DMS 273 (cell line): ENCODE measurements at regions not wholly inside any gene's neighbourhood (a gene's known extent, or its start where the extent isn't known, plus 50 kb on each side); places are given as distances from the start of the nearest gene placed in this dataset.
A peak's percentile ranks its signal among the peaks of the same experiment; 100 is the strongest.

Experiments used
- DNase-seq: peaks from one replicate; lab custom pipeline; 2025; ENCODE audit not compliant: unreplicated experiment; lab: John Stamatoyannopoulos, UW

- DNase-seq = no peak
Observed at GRCh38 chrX:126395909-126396308, 156.7 kb downstream of the DCAF12L1 start.

GRCh38 chrX:126394681-126395080 is 157.9 kb downstream of the DCAF12L1 start:
- DNase-seq = no peak

- no peak for DNase-seq
Observed at GRCh38 chrX:126393284-126393683, 159.3 kb downstream of the DCAF12L1 start.

- DNase-seq = no peak
Observed at GRCh38 chrX:126376465-126376864, 176.1 kb downstream of the DCAF12L1 start.

- DNase-seq = no peak
Observed at GRCh38 chrX:126342859-126343258, 176.8 kb upstream of the DCAF12L2 start.

- no peak for DNase-seq
Observed at GRCh38 chrX:126339928-126340327, 173.8 kb upstream of the DCAF12L2 start.

GRCh38 chrX:126338916-126339315 is 172.8 kb upstream of the DCAF12L2 start:
- no peak for DNase-seq

GRCh38 chrX:126300401-126300800 is 134.3 kb upstream of the DCAF12L2 start:
- DNase-seq = no peak

GRCh38 chrX:126272795-126273497 is 106.9 kb upstream of the DCAF12L2 start:
- DNase-seq = peak; percentile 22

- DNase-seq = no peak
Observed at GRCh38 chrX:126265116-126265515, 99.0 kb upstream of the DCAF12L2 start.

GRCh38 chrX:126238220-126238619 is 72.1 kb upstream of the DCAF12L2 start:
- DNase-seq = no peak

GRCh38 chrX:126237524-126237923 is 71.4 kb upstream of the DCAF12L2 start:
- DNase-seq = no peak
